Neural cell (in vitro differentiated cells): ENCODE measurements at regions not wholly inside any gene's neighbourhood (a gene's known extent, or its start where the extent isn't known, plus 50 kb on each side); places are given as distances from the start of the nearest gene placed in this dataset.

Experiments used
- H2AFZ ChIP-seq: fragments of 200-600, 300-800 bp; sonication (generic), shearing (Covaris generic); 2 replicates; pipeline ENCODE4 v1.6.0; 2014; ENCODE audit warnings: low read depth, mild to moderate bottlenecking, antibody characterized with exemption, low read length, moderate library complexity
- H3F3A ChIP-seq: fragments of 200-600 bp; shearing (Covaris generic); 2 replicates; pipeline ENCODE4 v1.6.1; 2016; ENCODE audit warnings: mild to moderate bottlenecking, moderate library complexity, mixed read lengths, antibody characterized with exemption, low read length; ENCODE audit not compliant: insufficient read depth, poor library complexity, severe bottlenecking
- H3K27ac ChIP-seq: fragments of 200-600, 300-800 bp; sonication (generic), shearing (Covaris generic); 2 replicates; pipeline ENCODE4 v1.5.1; 2014; ENCODE audit warnings: mild to moderate bottlenecking, low read length, moderate library complexity
- H3K27me3 ChIP-seq: fragments of 300-800, 200-600 bp; sonication (generic), shearing (Covaris generic); 2 replicates; pipeline ENCODE4 v1.6.0; 2014; ENCODE audit warnings: mild to moderate bottlenecking, low read depth, low read length, moderate library complexity; ENCODE audit not compliant: insufficient read depth
- H3K36me3 ChIP-seq: fragments of 300-800, 200-600 bp; sonication (generic), shearing (Covaris generic); 2 replicates; pipeline ENCODE4 v1.5.1; 2014; ENCODE audit warnings: mild to moderate bottlenecking, antibody characterized with exemption, low read length, moderate library complexity; ENCODE audit not compliant: insufficient read depth
- H3K4me2 ChIP-seq: fragments of 300-800, 200-600 bp; sonication (generic), shearing (Covaris generic); 2 replicates; pipeline ENCODE4 v1.6.0; 2014; ENCODE audit warnings: mild to moderate bottlenecking, low read length
- H3K4me3 ChIP-seq: fragments of 300-800, 200-600 bp; sonication (generic), shearing (Covaris generic); 2 replicates; pipeline ENCODE4 v1.5.1; 2014; ENCODE audit warnings: mild to moderate bottlenecking, low read length, moderate library complexity
- H3K79me2 ChIP-seq: fragments of 200-600 bp; shearing (Covaris generic); replicated peaks from 2 replicates; pipeline ENCODE4 v1.6.0; 2014; ENCODE audit warnings: mild to moderate bottlenecking, low read length, moderate library complexity; ENCODE audit not compliant: insufficient read depth
- H3K9ac ChIP-seq: fragments of 300-800, 200-600 bp; sonication (generic), shearing (Covaris generic); 2 replicates; pipeline ENCODE4 v1.6.1; 2016; ENCODE audit warnings: mild to moderate bottlenecking, low read length, mixed read lengths
- H3K9me2 ChIP-seq: fragments of 200-600 bp; shearing (Covaris generic); 2 replicates; pipeline ENCODE4 v1.6.1; 2016; ENCODE audit warnings: mild to moderate bottlenecking, low read length, mixed read lengths; ENCODE audit not compliant: insufficient read depth
- H3K9me3 ChIP-seq: fragments of 200-600, 300-800 bp; sonication (generic), shearing (Covaris generic); 2 replicates; pipeline ENCODE4 v1.6.1; 2016; ENCODE audit warnings: mild to moderate bottlenecking, mixed run types, low read length, moderate library complexity, mixed read lengths
- H4K20me1 ChIP-seq: fragments of 200-600 bp; shearing (Covaris generic); 2 replicates; pipeline ENCODE4 v1.6.1; 2016; ENCODE audit warnings: mild to moderate bottlenecking, mixed run types; ENCODE audit not compliant: insufficient read depth
- CTCF ChIP-seq: fragments of 450-650 bp; IDR thresholded peaks from 2 replicates; pipeline ENCODE4 v1.5.1; 2014; ENCODE audit warnings: antibody characterized with exemption, mild to moderate bottlenecking, moderate library complexity; ENCODE audit not compliant: poor library complexity, severe bottlenecking
- EP300 ChIP-seq: fragments of 450-650 bp; conservative IDR thresholded peaks from 2 replicates; pipeline ENCODE4 v1.6.1; 2014; ENCODE audit warnings: antibody characterized with exemption, mild to moderate bottlenecking, moderate library complexity; ENCODE audit not compliant: poor library complexity, severe bottlenecking
- EZH2 ChIP-seq: fragments of 200-600, 300-800 bp; shearing (Covaris generic), sonication (generic); IDR thresholded peaks from 2 replicates; pipeline ENCODE4 v1.6.1; 2014; ENCODE audit warnings: antibody characterized with exemption, low read length, borderline replicate concordance, mild to moderate bottlenecking; ENCODE audit not compliant: insufficient read depth, poor library complexity, severe bottlenecking
- MXI1 ChIP-seq: fragments of 450-650 bp; conservative IDR thresholded peaks from 2 replicates; pipeline ENCODE4 v1.6.1; 2014; ENCODE audit warnings: antibody characterized with exemption, mild to moderate bottlenecking; ENCODE audit not compliant: poor library complexity, severe bottlenecking
- POLR2AphosphoS5 ChIP-seq: IDR thresholded peaks from 2 replicates; pipeline ENCODE4 v1.6.1; 2012
- RAD21 ChIP-seq: fragments of 450-650 bp; conservative IDR thresholded peaks from 2 replicates; pipeline ENCODE4 v1.6.1; 2014; ENCODE audit warnings: antibody characterized with exemption, mild to moderate bottlenecking, moderate library complexity
- REST ChIP-seq: IDR thresholded peaks from 2 replicates; pipeline ENCODE4 v1.6.1; 2012; ENCODE audit warnings: borderline replicate concordance
- SMC3 ChIP-seq: fragments of 450-650 bp; conservative IDR thresholded peaks from 2 replicates; pipeline ENCODE4 v1.6.1; 2014; ENCODE audit warnings: antibody characterized with exemption, mild to moderate bottlenecking, moderate library complexity; ENCODE audit not compliant: poor library complexity
- TAF1 ChIP-seq: IDR thresholded peaks from 2 replicates; pipeline ENCODE4 v1.6.1; 2012; ENCODE audit warnings: low read depth

GRCh38 chr11:134725716-134726639, 313.9 kb upstream of the B3GAT1 start:
- TF ChIP-seq SMC3 = no peak
- H3F3A ChIP-seq = no peaks in the 10 kb centered on the region
- H3K27me3 ChIP-seq = no peaks in the 10 kb centered on the region
- H3K9me2 ChIP-seq = no peaks in the 10 kb centered on the region
- H3K79me2 ChIP-seq = no peaks in the 10 kb centered on the region
- no peak overlapping the region for H3K4me2 ChIP-seq
- H2AFZ ChIP-seq = no peak overlapping the region
- no peak overlapping the region for H3K9ac ChIP-seq
- H3K36me3 ChIP-seq = no peaks in the 10 kb centered on the region
- no peak overlapping the region for H3K27ac ChIP-seq
- H3K9me3 ChIP-seq = no peaks in the 10 kb centered on the region
- H3K4me3 ChIP-seq = no peak overlapping the region
- no peaks in the 10 kb centered on the region for H4K20me1 ChIP-seq

- no peak overlapping the region for H3K4me3 ChIP-seq
- no peak overlapping the region for H3K27ac ChIP-seq
- no peak for TF ChIP-seq EP300
- TF ChIP-seq CTCF = no peak
- TF ChIP-seq REST = no peak
- no peak for TF ChIP-seq MXI1
- no peak for TF ChIP-seq EZH2
- no peak for TF ChIP-seq SMC3
- no peak for TF ChIP-seq TAF1
- TF ChIP-seq POLR2AphosphoS5 = no peak
- TF ChIP-seq RAD21 = no peak
- no peaks in the 10 kb centered on the region for H3F3A ChIP-seq
- H3K79me2 ChIP-seq = no peaks in the 10 kb centered on the region
- no peaks in the 10 kb centered on the region for H3K36me3 ChIP-seq
- no peak overlapping the region for H2AFZ ChIP-seq
- no peaks in the 10 kb centered on the region for H3K9me3 ChIP-seq
- H3K9me2 ChIP-seq = no peaks in the 10 kb centered on the region
- no peaks in the 10 kb centered on the region for H4K20me1 ChIP-seq
- H3K9ac ChIP-seq = no peak overlapping the region
- no peak overlapping the region for H3K4me2 ChIP-seq
- no peaks in the 10 kb centered on the region for H3K27me3 ChIP-seq
Observed at GRCh38 chr11:134725211-134725610, 313.2 kb upstream of the B3GAT1 start.

GRCh38 chr11:134724779-134725140, 312.7 kb upstream of the B3GAT1 start:
- H4K20me1 ChIP-seq = no peaks in the 10 kb centered on the region
- no peaks in the 10 kb centered on the region for H3K9me2 ChIP-seq
- no peak overlapping the region for H3K4me3 ChIP-seq
- no peaks in the 10 kb centered on the region for H3K27me3 ChIP-seq
- no peak overlapping the region for H2AFZ ChIP-seq
- H3K36me3 ChIP-seq = no peaks in the 10 kb centered on the region
- no peak overlapping the region for H3K27ac ChIP-seq
- TF ChIP-seq EZH2 (no peak), EP300 (no peak), CTCF (no peak), REST (no peak), MXI1 (no peak), POLR2AphosphoS5 (no peak), TAF1 (no peak), RAD21 (no peak), SMC3 (no peak)
- no peaks in the 10 kb centered on the region for H3K79me2 ChIP-seq
- H3K4me2 ChIP-seq = no peak overlapping the region
- H3F3A ChIP-seq = no peaks in the 10 kb centered on the region
- H3K9me3 ChIP-seq = no peaks in the 10 kb centered on the region
- H3K9ac ChIP-seq = no peak overlapping the region
